Transverse colon (tissue), 4 donors: ENCODE measurements at regions not wholly inside any gene's neighbourhood (a gene's known extent, or its start where the extent isn't known, plus 50 kb on each side); places are given as distances from the start of the nearest gene placed in this dataset.
"Not testable (repeated sequence)": the region's sequence is repeated elsewhere in the genome, so short reads cannot be mapped to it uniquely, and the experiment has no call there.

Experiments
- CTCF ChIP-seq, 5 experiments: fragments of 200-600 bp in 3 of 5; fragments of 450-650 bp in 2 of 5; sonication (generic) in 3 of 5; IDR thresholded peaks; 1 replicate in 2 of 5; 2 replicates in 3 of 5; pipeline ENCODE4 v1.5.1; 2016 to 2017; ENCODE audit warnings: antibody characterized with exemption in 5 of 5, inconsistent platforms in 3 of 5, mild to moderate bottlenecking in 2 of 5, moderate library complexity in 1 of 5
- EP300 ChIP-seq: sonication (generic); formaldehyde crosslinking; IDR thresholded peaks from one replicate; pipeline ENCODE4 v1.6.1; 2017; ENCODE audit warnings: antibody characterized with exemption, low read depth
- POLR2A ChIP-seq: fragments of 450-650 bp; IDR thresholded peaks from one replicate; pipeline ENCODE4 v1.6.1; 2016; ENCODE audit warnings: antibody characterized with exemption, mild to moderate bottlenecking, moderate library complexity
- POLR2AphosphoS5 ChIP-seq, 3 donors: sonication (generic); formaldehyde crosslinking; IDR thresholded peaks; one replicate each; pipeline ENCODE4 v1.6.1; 2016; ENCODE audit warnings: antibody characterized with exemption in 3 of 3

GRCh38 chr11:86879241-86879640, 76.0 kb downstream of the FZD4 start:
- TF ChIP-seq CTCF (IDR thresholded peaks at IDR 0.05); POLR2A; EP300; POLR2AphosphoS5 (IDR thresholded peaks at IDR 0.05): not testable (repeated sequence)
